ENCODE measurements at regions not wholly inside any gene's neighbourhood (a gene's known extent, or its start where the extent isn't known, plus 50 kb on each side); places are given as distances from the start of the nearest gene placed in this dataset.

DNA sequence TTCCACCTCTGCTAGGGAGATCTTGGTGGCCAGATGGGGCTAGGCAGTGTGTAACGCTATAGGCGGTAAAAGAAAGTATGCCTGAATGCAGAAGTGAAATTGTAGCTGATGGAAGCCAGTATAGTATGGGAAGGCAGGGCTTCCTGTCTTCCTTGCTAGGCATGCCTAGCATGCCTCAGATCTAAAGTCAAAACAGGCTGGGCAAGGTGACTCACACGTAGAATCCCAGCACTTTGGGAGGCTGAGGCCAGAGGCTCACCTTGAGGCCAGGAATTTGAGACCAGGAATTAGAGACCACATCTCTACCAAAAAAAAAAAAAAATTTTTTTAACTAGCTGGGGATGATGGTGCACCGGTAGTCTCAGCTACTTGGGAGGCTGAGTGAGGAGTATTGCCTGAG, 281.7 kb upstream of the MTNR1B start:
- Histone ChIP-seq H3K27ac (ENCODE audit: extremely low read length, insufficient read depth, low read length) (no peak overlapping the region), H3K4me1 (ENCODE audit: insufficient read depth, low read length) (no peaks in the 10 kb centered on the region), H4K20me1 (ENCODE audit: insufficient read depth, low read length) (no peaks in the 10 kb centered on the region), H3K36me3 (replicated peaks in 1 of 2; ENCODE audit: control insufficient read depth in 1 of 2, insufficient read depth in 2 of 2, low read length in 2 of 2) (no peaks in the 10 kb centered on the region), H3K4me3 (replicated peaks in 1 of 3; ENCODE audit: insufficient read depth in 1 of 3, low read depth in 2 of 3, low read length in 3 of 3) (no peak overlapping the region), H2AFZ (ENCODE audit: low read length) (no peak overlapping the region), H3K9ac (ENCODE audit: insufficient read depth, low read depth, low read length) (no peak overlapping the region), H3K27me3 (ENCODE audit: control insufficient read depth in 1 of 2, insufficient read depth in 2 of 2, low read length in 2 of 2) (no peaks in the 10 kb centered on the region; a peak in 1 of 5 replicates), H3K9me3 (ENCODE audit: low read length) (no peaks in the 10 kb centered on the region), H3K79me2 (ENCODE audit: insufficient read depth, low read length) (no peaks in the 10 kb centered on the region), H3K4me2 (ENCODE audit: low read depth, low read length) (no peak overlapping the region)
- no TSS peak for BruUV-seq (replicated peaks)
- ATAC-seq (no peak), DNase-seq (ENCODE audit: low spot score) (no peak), FAIRE-seq (no peak)
- POLR2A ChIA-PET: no interaction called here
- WGBS (ENCODE audit: low lambda C conversion rate): 25% methylated on average over 4 of the region's 4 CpGs
- CTCF ChIA-PET (ENCODE audit: low intra/inter-chr PET ratio, low total read pairs): no interaction called here
- intact Hi-C loops (cut with micrococcal nuclease; ENCODE audit: unreplicated experiment) (no loop called here), in situ Hi-C loops (cut with HindIII; ENCODE audit: extremely low pct_ligation_motif_present, low pct_unique_long_range_greater_than_20kb) (no loop called here)
- no peak for TF ChIP-seq SIN3B (IDR thresholded peaks at IDR 0.05; ENCODE audit: low read length)
- TF ChIP-seq ZGPAT (CRISPR knock-in tag; IDR thresholded peaks at IDR 0.05): no peak
- TF ChIP-seq ZNF678 (CRISPR knock-in tag; IDR thresholded peaks at IDR 0.05): no peak
- no peak for TF ChIP-seq TCF7L2 (IDR thresholded peaks at IDR 0.05; ENCODE audit: low read depth, low read length)
- no peak for TF ChIP-seq ZNF251 (CRISPR knock-in tag; IDR thresholded peaks at IDR 0.05)
- no peak for TF ChIP-seq ZNF510 (CRISPR knock-in tag; IDR thresholded peaks at IDR 0.05; ENCODE audit: low read depth)
- no peak for TF ChIP-seq SETDB1 (CRISPR knock-in tag; IDR thresholded peaks at IDR 0.05; ENCODE audit: borderline replicate concordance)
- TF ChIP-seq ZNF547 (CRISPR knock-in tag; IDR thresholded peaks at IDR 0.05): no peak
- no peak for TF ChIP-seq WIZ (CRISPR knock-in tag; IDR thresholded peaks at IDR 0.05)
- TF ChIP-seq AKNA (CRISPR knock-in tag; IDR thresholded peaks at IDR 0.05; ENCODE audit: borderline replicate concordance): no peak
- no peak for TF ChIP-seq RNF2 (conservative IDR thresholded peaks at IDR 0.05; ENCODE audit: low read depth)
- no peak for TF ChIP-seq TCF7 (IDR thresholded peaks at IDR 0.05; ENCODE audit: low read depth)
- TF ChIP-seq MLLT10 (CRISPR knock-in tag; IDR thresholded peaks at IDR 0.05): no peak
- TF ChIP-seq, protein P1, sequence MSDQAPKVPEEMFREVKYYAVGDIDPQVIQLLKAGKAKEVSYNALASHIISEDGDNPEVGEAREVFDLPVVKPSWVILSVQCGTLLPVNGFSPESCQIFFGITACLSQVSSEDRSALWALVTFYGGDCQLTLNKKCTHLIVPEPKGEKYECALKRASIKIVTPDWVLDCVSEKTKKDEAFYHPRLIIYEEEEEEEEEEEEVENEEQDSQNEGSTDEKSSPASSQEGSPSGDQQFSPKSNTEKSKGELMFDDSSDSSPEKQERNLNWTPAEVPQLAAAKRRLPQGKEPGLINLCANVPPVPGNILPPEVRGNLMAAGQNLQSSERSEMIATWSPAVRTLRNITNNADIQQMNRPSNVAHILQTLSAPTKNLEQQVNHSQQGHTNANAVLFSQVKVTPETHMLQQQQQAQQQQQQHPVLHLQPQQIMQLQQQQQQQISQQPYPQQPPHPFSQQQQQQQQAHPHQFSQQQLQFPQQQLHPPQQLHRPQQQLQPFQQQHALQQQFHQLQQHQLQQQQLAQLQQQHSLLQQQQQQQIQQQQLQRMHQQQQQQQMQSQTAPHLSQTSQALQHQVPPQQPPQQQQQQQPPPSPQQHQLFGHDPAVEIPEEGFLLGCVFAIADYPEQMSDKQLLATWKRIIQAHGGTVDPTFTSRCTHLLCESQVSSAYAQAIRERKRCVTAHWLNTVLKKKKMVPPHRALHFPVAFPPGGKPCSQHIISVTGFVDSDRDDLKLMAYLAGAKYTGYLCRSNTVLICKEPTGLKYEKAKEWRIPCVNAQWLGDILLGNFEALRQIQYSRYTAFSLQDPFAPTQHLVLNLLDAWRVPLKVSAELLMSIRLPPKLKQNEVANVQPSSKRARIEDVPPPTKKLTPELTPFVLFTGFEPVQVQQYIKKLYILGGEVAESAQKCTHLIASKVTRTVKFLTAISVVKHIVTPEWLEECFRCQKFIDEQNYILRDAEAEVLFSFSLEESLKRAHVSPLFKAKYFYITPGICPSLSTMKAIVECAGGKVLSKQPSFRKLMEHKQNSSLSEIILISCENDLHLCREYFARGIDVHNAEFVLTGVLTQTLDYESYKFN (CRISPR knock-in tag; conservative IDR thresholded peaks at IDR 0.05): no peak
- TF ChIP-seq ATF7-NPFF (CRISPR knock-in tag; IDR thresholded peaks at IDR 0.05; ENCODE audit: low read depth): no peak
- TF ChIP-seq POGZ (CRISPR knock-in tag; IDR thresholded peaks at IDR 0.05): no peak
